GM12878 (cell line): ENCODE measurements at regions not wholly inside any gene's neighbourhood (a gene's known extent, or its start where the extent isn't known, plus 50 kb on each side); places are given as distances from the start of the nearest gene placed in this dataset.

Experiments used
- CHD2 ChIP-seq: IDR thresholded peaks from 2 replicates; pipeline ENCODE4 v1.6.1; 2011; ENCODE audit warnings: low read depth, low read length, improper control_type of control experiment, borderline replicate concordance
- ETV6 ChIP-seq, 2 experiments: fragments of 450-650 bp in 1 of 2; IDR thresholded peaks in 1 of 2; conservative IDR thresholded peaks in 1 of 2; 2 replicates each; pipeline ENCODE4 v1.6.1; 2014; ENCODE audit warnings: antibody characterized with exemption in 1 of 2, borderline replicate concordance in 1 of 2, low read depth in 1 of 2, mild to moderate bottlenecking in 1 of 2, moderate library complexity in 1 of 2
- RCOR1 ChIP-seq: conservative IDR thresholded peaks from 2 replicates; pipeline ENCODE4 v1.6.1; 2012; ENCODE audit warnings: low read depth, low read length, improper control_type of control experiment
- TF ChIP-seq, protein P1 (sequence below): fragments of 450-650 bp; IDR thresholded peaks from 2 replicates; pipeline ENCODE4 v1.6.1; 2017; ENCODE audit warnings: antibody characterized with exemption, mild to moderate bottlenecking, moderate library complexity
- TF ChIP-seq, protein P2 (sequence below): fragments of 450-650 bp; formaldehyde crosslinking; IDR thresholded peaks from 2 replicates; pipeline ENCODE4 v1.5.0; 2022; ENCODE audit warnings: mild to moderate bottlenecking, missing genetic modification characterization
- TF ChIP-seq, protein P3 (sequence below): fragments of 450-650 bp; formaldehyde crosslinking; IDR thresholded peaks from 2 replicates; pipeline ENCODE4 v1.4.0; 2022; ENCODE audit warnings: mild to moderate bottlenecking, moderate library complexity
- TF ChIP-seq, protein P4 (sequence below): IDR thresholded peaks from 2 replicates; pipeline ENCODE4 v1.6.1; 2011; ENCODE audit warnings: low read depth, mild to moderate bottlenecking, low read length, moderate library complexity, borderline replicate concordance; ENCODE audit errors: extremely low read depth

DNA sequence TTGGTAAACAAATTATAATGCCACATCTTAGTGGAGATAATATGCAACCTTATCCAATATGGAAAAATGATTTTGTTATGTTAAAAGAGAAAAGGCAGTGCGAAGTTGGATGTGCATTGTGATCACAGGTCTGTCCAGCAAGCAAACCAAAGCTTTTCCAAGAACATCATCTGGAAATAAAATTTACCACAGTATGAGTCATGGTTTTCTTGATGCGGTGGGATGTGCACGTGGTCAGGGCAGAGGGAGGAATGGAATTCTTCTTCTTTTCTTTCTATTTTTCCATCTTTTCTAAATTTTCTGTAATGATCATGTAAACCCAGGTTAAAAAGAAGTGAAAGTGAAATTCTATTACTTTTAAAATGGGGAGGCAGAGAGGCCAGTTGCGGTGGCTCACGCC lies 169.8 kb downstream of the C11orf91 start (continued):
- TF ChIP-seq, protein P1, sequence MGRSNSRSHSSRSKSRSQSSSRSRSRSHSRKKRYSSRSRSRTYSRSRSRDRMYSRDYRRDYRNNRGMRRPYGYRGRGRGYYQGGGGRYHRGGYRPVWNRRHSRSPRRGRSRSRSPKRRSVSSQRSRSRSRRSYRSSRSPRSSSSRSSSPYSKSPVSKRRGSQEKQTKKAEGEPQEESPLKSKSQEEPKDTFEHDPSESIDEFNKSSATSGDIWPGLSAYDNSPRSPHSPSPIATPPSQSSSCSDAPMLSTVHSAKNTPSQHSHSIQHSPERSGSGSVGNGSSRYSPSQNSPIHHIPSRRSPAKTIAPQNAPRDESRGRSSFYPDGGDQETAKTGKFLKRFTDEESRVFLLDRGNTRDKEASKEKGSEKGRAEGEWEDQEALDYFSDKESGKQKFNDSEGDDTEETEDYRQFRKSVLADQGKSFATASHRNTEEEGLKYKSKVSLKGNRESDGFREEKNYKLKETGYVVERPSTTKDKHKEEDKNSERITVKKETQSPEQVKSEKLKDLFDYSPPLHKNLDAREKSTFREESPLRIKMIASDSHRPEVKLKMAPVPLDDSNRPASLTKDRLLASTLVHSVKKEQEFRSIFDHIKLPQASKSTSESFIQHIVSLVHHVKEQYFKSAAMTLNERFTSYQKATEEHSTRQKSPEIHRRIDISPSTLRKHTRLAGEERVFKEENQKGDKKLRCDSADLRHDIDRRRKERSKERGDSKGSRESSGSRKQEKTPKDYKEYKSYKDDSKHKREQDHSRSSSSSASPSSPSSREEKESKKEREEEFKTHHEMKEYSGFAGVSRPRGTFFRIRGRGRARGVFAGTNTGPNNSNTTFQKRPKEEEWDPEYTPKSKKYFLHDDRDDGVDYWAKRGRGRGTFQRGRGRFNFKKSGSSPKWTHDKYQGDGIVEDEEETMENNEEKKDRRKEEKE, result no peak
- TF ChIP-seq, protein P2, sequence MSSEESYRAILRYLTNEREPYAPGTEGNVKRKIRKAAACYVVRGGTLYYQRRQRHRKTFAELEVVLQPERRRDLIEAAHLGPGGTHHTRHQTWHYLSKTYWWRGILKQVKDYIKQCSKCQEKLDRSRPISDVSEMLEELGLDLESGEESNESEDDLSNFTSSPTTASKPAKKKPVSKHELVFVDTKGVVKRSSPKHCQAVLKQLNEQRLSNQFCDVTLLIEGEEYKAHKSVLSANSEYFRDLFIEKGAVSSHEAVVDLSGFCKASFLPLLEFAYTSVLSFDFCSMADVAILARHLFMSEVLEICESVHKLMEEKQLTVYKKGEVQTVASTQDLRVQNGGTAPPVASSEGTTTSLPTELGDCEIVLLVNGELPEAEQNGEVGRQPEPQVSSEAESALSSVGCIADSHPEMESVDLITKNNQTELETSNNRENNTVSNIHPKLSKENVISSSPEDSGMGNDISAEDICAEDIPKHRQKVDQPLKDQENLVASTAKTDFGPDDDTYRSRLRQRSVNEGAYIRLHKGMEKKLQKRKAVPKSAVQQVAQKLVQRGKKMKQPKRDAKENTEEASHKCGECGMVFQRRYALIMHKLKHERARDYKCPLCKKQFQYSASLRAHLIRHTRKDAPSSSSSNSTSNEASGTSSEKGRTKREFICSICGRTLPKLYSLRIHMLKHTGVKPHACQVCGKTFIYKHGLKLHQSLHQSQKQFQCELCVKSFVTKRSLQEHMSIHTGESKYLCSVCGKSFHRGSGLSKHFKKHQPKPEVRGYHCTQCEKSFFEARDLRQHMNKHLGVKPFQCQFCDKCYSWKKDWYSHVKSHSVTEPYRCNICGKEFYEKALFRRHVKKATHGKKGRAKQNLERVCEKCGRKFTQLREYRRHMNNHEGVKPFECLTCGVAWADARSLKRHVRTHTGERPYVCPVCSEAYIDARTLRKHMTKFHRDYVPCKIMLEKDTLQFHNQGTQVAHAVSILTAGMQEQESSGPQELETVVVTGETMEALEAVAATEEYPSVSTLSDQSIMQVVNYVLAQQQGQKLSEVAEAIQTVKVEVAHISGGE (CRISPR knock-in tag), result no peak
- TF ChIP-seq RCOR1, result no peak
- TF ChIP-seq, protein P3, sequence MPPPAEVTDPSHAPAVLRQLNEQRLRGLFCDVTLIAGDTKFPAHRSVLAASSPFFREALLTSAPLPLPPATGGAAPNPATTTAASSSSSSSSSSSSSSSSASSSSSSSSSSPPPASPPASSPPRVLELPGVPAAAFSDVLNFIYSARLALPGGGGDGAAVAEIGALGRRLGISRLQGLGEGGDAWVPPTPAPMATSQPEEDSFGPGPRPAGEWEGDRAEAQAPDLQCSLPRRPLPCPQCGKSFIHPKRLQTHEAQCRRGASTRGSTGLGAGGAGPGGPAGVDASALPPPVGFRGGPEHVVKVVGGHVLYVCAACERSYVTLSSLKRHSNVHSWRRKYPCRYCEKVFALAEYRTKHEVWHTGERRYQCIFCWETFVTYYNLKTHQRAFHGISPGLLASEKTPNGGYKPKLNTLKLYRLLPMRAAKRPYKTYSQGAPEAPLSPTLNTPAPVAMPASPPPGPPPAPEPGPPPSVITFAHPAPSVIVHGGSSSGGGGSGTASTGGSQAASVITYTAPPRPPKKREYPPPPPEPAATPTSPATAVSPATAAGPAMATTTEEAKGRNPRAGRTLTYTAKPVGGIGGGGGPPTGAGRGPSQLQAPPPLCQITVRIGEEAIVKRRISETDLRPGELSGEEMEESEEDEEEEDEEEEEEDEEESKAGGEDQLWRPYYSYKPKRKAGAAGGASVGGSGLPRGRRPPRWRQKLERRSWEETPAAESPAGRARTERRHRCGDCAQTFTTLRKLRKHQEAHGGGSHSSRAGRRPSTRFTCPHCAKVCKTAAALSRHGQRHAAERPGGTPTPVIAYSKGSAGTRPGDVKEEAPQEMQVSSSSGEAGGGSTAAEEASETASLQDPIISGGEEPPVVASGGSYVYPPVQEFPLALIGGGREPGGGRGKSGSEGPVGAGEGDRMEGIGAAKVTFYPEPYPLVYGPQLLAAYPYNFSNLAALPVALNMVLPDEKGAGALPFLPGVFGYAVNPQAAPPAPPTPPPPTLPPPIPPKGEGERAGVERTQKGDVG (CRISPR knock-in tag), result no peak
- no peak for TF ChIP-seq ETV6 (conservative IDR thresholded peaks at IDR 0.05 in 1 of 2, IDR thresholded peaks at IDR 0.05 in 1 of 2; ENCODE audit: borderline replicate concordance in 1 of 2, low read depth in 1 of 2)
- TF ChIP-seq CHD2, result no peak
- TF ChIP-seq, protein P4, sequence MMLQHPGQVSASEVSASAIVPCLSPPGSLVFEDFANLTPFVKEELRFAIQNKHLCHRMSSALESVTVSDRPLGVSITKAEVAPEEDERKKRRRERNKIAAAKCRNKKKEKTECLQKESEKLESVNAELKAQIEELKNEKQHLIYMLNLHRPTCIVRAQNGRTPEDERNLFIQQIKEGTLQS, result no peak
